Right renal cortex interstitium (tissue), 3 donors: ENCODE measurements at regions not wholly inside any gene's neighbourhood (a gene's known extent, or its start where the extent isn't known, plus 50 kb on each side); places are given as distances from the start of the nearest gene placed in this dataset.
"Not testable (repeated sequence)": the region's sequence is repeated elsewhere in the genome, so short reads cannot be mapped to it uniquely, and the experiment has no call there.

Source experiments
- DNase-seq, 3 donors: peaks; one replicate each; pipeline ENCODE4 v3.0.0-alpha.2; 2013; ENCODE audit warnings: low read depth in 3 of 3, low spot score in 2 of 3

DNA sequence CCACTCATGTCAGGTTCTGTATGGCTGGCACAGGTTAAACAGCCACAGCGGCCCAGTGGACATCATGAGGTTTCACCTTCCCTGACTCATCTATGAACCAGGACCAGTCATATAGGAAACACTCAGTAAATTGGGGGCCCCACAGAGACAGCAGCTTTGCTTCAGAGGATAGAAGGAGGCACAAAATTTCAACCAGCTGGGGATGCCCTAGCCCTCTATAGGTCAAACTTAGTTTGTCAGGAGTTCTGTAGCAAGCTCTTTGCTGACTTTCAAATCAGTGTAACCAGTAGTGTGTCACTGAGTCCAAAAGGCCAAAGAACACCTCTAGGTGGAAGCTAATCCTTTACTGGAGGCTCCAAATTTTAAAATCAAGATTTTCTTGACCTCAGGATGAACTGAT lies 4157.8 kb upstream of the TPTE start:
- DNase-seq: not testable (repeated sequence)

GRCh38 chr21:6368824-6369223 lies 4152.6 kb upstream of the TPTE start:
- DNase-seq: peak in 1 of 3 donors; percentile 67

GRCh38 chr21:6373253-6373652 lies 4148.1 kb upstream of the TPTE start:
- not testable (repeated sequence) for DNase-seq

- not testable (repeated sequence) for DNase-seq
Measured at GRCh38 chr21:6374232-6374631, 4147.2 kb upstream of the TPTE start.

DNA sequence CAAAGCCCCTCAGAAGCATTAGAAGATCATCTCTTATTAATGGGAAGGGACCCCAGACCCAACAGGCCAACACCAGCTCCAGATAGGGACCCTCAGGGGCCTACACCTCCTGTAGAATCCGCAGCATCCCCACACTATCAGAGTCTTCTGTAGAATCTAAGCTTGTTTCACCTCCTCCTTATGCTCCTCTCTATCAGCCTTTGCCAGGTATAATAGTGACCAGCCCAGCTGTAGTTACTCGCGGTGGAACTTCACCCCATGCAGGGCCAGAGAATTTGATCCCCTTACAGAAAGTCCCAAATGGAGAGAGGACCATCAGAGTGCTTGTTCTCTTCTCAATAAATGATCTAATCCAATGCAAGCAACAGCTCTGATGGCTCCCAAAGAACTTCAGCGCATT lies 4146.5 kb upstream of the TPTE start:
- DNase-seq: not testable (repeated sequence)

DNA sequence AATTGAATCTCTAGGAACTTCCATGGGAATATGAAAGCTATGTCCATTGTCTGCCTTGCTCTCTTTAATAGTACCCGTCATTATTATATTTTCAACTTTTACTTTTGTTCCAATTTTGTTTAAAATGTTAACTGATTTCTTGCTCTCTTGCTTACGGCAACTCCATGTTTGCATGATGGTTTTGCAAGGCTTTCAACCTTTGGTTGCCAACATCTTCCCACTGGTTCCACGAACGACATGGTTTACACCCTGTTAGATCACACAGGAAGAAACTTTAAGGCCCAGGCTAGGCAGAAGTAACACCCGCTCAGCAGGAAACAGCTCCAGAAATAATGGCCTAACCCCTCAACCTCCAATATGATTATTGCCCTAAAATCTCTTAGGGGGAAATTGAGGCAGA lies 4145.6 kb upstream of the TPTE start:
- DNase-seq: not testable (repeated sequence)

DNA sequence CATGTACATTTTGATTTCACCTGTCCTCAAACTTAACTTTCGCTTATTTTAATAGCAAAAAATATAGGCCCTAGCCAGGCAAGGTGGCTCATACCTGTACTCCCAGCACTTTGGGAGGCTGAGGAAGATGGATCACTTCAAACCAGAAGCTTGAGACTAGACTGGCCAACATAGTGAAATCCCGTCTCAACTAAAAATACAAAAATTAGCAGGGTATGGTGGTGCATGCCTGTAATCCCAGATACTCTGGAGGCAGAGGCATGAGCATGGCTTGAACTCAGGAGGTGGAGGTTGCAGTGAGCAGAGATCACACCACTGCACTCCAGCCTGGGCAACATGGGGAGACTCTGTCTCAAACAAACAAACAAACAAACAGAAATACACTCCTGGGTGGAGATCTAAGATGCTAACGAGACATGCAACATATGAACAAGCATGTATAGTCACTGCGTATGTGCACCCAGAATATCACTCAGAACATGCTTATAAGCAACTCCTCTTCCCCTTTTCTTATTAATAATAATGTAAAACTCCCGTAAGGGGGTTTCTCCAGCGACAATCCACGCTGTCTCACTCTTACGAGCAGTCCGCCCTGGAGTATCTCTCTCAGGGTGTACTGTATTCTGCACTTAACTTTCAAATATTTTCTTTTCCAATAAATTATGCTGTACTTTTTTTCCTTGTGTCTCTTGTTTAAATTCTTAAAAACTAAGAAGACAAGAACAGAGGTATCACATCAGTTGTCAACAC lies 4144.9 kb upstream of the TPTE start:
- not testable (repeated sequence) for DNase-seq
